Liver (tissue), 8 donors: ENCODE measurements at regions not wholly inside any gene's neighbourhood (a gene's known extent, or its start where the extent isn't known, plus 50 kb on each side); places are given as distances from the start of the nearest gene placed in this dataset.
A peak's percentile ranks its signal among the peaks of the same experiment; 100 is the strongest.

ENCODE experiments used
- DNase-seq: peaks from one replicate; pipeline ENCODE4 v3.0.0-alpha.2; 2017; ENCODE audit warnings: low spot score
- H3K27ac ChIP-seq, 2 donors: one replicate each; pipeline ENCODE4 v1.7.0; 2013; ENCODE audit warnings: inconsistent platforms in 2 of 2, low read length in 2 of 2, control low read depth in 1 of 2, low read depth in 1 of 2, mild to moderate bottlenecking in 1 of 2
- H3K27me3 ChIP-seq, 4 donors: one replicate each; pipeline versions ENCODE4 v1.6.1 to v1.7.0; 2013; ENCODE audit warnings: low read length in 3 of 4, inconsistent platforms in 1 of 4, mild to moderate bottlenecking in 1 of 4, moderate library complexity in 1 of 4; ENCODE audit not compliant: control insufficient read depth in 4 of 4, insufficient read depth in 4 of 4
- H3K36me3 ChIP-seq, 4 donors: one replicate each; pipeline versions ENCODE4 v1.6.1 to v1.7.0; 2013; ENCODE audit warnings: low read length in 3 of 4, mild to moderate bottlenecking in 3 of 4, low read depth in 1 of 4, moderate library complexity in 1 of 4; ENCODE audit not compliant: control insufficient read depth in 4 of 4, insufficient read depth in 3 of 4
- H3K4me1 ChIP-seq, 4 donors: one replicate each; pipeline versions ENCODE4 v1.6.1 to v1.7.0; 2013; ENCODE audit warnings: low read length in 3 of 4, mild to moderate bottlenecking in 3 of 4, moderate library complexity in 1 of 4; ENCODE audit not compliant: control insufficient read depth in 4 of 4, insufficient read depth in 4 of 4
- H3K4me3 ChIP-seq, 3 donors: one replicate each; pipeline versions ENCODE4 v1.6.1 to v1.7.0; 2013; ENCODE audit warnings: low read length in 3 of 3, control low read depth in 1 of 3, low read depth in 1 of 3, mild to moderate bottlenecking in 1 of 3
- H3K9ac ChIP-seq, 2 donors: one replicate each; pipeline ENCODE4 v1.7.0; 2013; ENCODE audit warnings: low read length in 2 of 2, mild to moderate bottlenecking in 2 of 2, moderate library complexity in 2 of 2, control low read depth in 1 of 2, low read depth in 1 of 2
- H3K9me3 ChIP-seq, 4 donors: one replicate each; pipeline versions ENCODE4 v1.6.1 to v1.7.0; 2013; ENCODE audit warnings: low read length in 3 of 4; ENCODE audit not compliant: control insufficient read depth in 4 of 4
- EGR1 ChIP-seq, 2 donors: IDR thresholded peaks; 2 replicates each; pipeline ENCODE4 v1.6.1; 2016 to 2018; ENCODE audit warnings: antibody characterized with exemption in 2 of 2, low read depth in 2 of 2
- FOXA1 ChIP-seq: IDR thresholded peaks from 2 replicates; pipeline ENCODE4 v1.6.1; 2016; ENCODE audit warnings: antibody characterized with exemption
- FOXA2 ChIP-seq: IDR thresholded peaks from 2 replicates; pipeline ENCODE4 v1.6.1; 2016; ENCODE audit warnings: antibody characterized with exemption
- GABPA ChIP-seq, 2 donors: IDR thresholded peaks in 1 of 2; conservative IDR thresholded peaks in 1 of 2; 2 replicates each; pipeline ENCODE4 v1.6.1; 2016; ENCODE audit warnings: antibody characterized with exemption in 2 of 2, mild to moderate bottlenecking in 1 of 2, moderate library complexity in 1 of 2
- HNF4A ChIP-seq, 2 donors: conservative IDR thresholded peaks; 2 replicates each; pipeline ENCODE4 v1.6.1; 2016; ENCODE audit warnings: antibody characterized with exemption in 2 of 2, mild to moderate bottlenecking in 2 of 2
- HNF4G ChIP-seq: IDR thresholded peaks from 2 replicates; pipeline ENCODE4 v1.6.1; 2016; ENCODE audit warnings: antibody characterized with exemption
- JUND ChIP-seq, 2 donors: IDR thresholded peaks; 2 replicates each; pipeline ENCODE4 v1.6.1; 2016; ENCODE audit warnings: antibody characterized with exemption in 2 of 2
- NR2F2 ChIP-seq: IDR thresholded peaks from 2 replicates; pipeline ENCODE4 v1.6.1; 2016; ENCODE audit warnings: antibody characterized with exemption
- RAD21 ChIP-seq, 2 donors: IDR thresholded peaks; 2 replicates each; pipeline ENCODE4 v1.6.1; 2016; ENCODE audit warnings: antibody characterized with exemption in 2 of 2, mild to moderate bottlenecking in 2 of 2
- RXRA ChIP-seq, 2 donors: IDR thresholded peaks; 2 replicates each; pipeline ENCODE4 v1.6.1; 2017 to 2018; ENCODE audit warnings: antibody characterized with exemption in 2 of 2, mild to moderate bottlenecking in 1 of 2
- SP1 ChIP-seq: IDR thresholded peaks from 2 replicates; pipeline ENCODE4 v1.6.1; 2018; ENCODE audit warnings: antibody characterized with exemption, mild to moderate bottlenecking
- TAF1 ChIP-seq: conservative IDR thresholded peaks from 2 replicates; pipeline ENCODE4 v1.6.1; 2016; ENCODE audit warnings: antibody characterized with exemption, mild to moderate bottlenecking
- YY1 ChIP-seq: IDR thresholded peaks from 2 replicates; pipeline ENCODE4 v1.6.1; 2016; ENCODE audit warnings: antibody characterized with exemption, mild to moderate bottlenecking
- WGBS: extraction: QIAGEN DNeasy Blood & Tissue Kit; methylation state at CpG from one replicate; pipeline ENCODE4 v1.1.7; 2013; 5-methylcytosine and 5-hydroxymethylcytosine counted together
- TF ChIP-seq, protein P1 (sequence below): fragments of 150-350 bp; IDR thresholded peaks from 2 replicates; pipeline ENCODE4 v1.5.1; 2017; ENCODE audit warnings: improper control_type of control experiment, low read depth, low read length; ENCODE audit not compliant: missing input control
- TF ChIP-seq, protein P2 (sequence below): IDR thresholded peaks from 2 replicates; pipeline ENCODE4 v1.6.1; 2016; ENCODE audit warnings: antibody characterized with exemption
- TF ChIP-seq, protein P3 (sequence below): IDR thresholded peaks from 2 replicates; pipeline ENCODE4 v1.6.1; 2016; ENCODE audit warnings: antibody characterized with exemption, mild to moderate bottlenecking
- TF ChIP-seq, protein P4 (sequence below): IDR thresholded peaks from 2 replicates; pipeline ENCODE4 v1.6.1; 2016; ENCODE audit warnings: antibody characterized with exemption
- TF ChIP-seq, protein P5 (sequence below): IDR thresholded peaks from 2 replicates; pipeline ENCODE4 v1.6.1; 2016; ENCODE audit warnings: antibody characterized with exemption
- donor health status: healthy.
- donor health status: healthy.
- donor health status: healthy.
- donor health status: healthy.
- donor health status: healthy.

DNA sequence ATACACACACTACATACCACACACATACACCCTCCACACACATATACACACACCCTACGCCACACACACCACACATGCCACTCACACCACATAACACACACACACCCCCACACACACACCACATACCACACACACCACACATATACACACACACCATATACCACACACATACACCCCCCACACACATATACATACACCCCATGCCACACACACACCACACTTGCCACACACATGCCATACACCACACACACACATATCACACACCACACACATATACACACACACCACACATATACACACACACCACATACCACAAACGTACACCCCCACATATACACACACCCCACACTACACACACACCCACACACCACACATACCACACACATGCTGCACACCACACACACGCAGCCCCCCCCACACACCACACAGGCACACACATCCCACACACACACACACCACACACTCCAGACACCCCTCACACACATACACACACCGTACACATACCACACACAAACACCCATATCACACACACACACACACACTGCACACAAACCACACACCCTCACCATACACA is 76.7 kb upstream of the TMPRSS2 start:
- no peaks in the 10 kb centered on the region for H3K36me3 ChIP-seq
- H3K9me3 ChIP-seq, result no peaks in the 10 kb centered on the region
- no peak for DNase-seq
- H3K27me3 ChIP-seq, result no peaks in the 10 kb centered on the region
- peaks cover 3 to 19% (median 12%) of the 10 kb centered on the region in 4 donors for H3K4me1 ChIP-seq
- TF ChIP-seq JUND (IDR thresholded peaks at IDR 0.05) (no peak), TAF1 (no peak), NR2F2 (no peak), HNF4A (conservative IDR thresholded peaks at IDR 0.05) (no peak), YY1 (no peak), RAD21 (IDR thresholded peaks at IDR 0.05) (no peak), EGR1 (IDR thresholded peaks at IDR 0.05; ENCODE audit: low read depth in 2 of 2) (no peak), FOXA1 (no peak), FOXA2 (no peak)
- TF ChIP-seq, protein P1, sequence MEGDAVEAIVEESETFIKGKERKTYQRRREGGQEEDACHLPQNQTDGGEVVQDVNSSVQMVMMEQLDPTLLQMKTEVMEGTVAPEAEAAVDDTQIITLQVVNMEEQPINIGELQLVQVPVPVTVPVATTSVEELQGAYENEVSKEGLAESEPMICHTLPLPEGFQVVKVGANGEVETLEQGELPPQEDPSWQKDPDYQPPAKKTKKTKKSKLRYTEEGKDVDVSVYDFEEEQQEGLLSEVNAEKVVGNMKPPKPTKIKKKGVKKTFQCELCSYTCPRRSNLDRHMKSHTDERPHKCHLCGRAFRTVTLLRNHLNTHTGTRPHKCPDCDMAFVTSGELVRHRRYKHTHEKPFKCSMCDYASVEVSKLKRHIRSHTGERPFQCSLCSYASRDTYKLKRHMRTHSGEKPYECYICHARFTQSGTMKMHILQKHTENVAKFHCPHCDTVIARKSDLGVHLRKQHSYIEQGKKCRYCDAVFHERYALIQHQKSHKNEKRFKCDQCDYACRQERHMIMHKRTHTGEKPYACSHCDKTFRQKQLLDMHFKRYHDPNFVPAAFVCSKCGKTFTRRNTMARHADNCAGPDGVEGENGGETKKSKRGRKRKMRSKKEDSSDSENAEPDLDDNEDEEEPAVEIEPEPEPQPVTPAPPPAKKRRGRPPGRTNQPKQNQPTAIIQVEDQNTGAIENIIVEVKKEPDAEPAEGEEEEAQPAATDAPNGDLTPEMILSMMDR, result no peak
- TF ChIP-seq, protein P2, sequence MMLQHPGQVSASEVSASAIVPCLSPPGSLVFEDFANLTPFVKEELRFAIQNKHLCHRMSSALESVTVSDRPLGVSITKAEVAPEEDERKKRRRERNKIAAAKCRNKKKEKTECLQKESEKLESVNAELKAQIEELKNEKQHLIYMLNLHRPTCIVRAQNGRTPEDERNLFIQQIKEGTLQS, result no peak
- no peak overlapping the region for H3K27ac ChIP-seq
- WGBS, result 92% methylated on average over 4 of the region's 4 CpGs
- no peak overlapping the region for H3K9ac ChIP-seq
- H3K4me3 ChIP-seq, result no peak overlapping the region

DNA sequence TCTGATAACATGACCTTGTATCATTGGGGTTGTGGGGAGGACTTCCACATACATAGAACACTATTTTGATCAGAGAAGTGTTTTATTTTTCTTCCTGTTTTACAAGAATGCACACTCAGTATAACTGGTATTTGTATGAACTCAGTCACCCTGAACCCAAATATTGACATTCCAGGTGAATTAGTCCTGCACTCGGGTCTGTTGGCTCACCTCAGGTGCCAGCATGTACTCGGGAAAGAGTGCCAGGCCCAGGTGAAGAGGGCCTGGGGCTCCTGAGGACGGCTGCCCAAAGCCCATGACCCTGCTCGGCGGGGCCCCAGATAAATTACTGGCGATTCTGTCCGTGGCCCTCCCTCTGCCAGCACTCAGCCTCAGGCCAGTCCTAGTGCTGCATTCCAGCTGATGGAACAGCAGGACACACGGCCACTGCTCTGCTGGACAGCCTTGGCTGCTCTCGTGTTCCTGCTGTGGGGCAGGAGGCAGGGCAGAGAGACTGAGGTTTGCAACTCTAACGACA is 75.4 kb upstream of the TMPRSS2 start:
- Histone ChIP-seq H3K4me3 (no peak overlapping the region), H3K27ac (peak overlapping the region; percentile 83 to 88), H3K27me3 (no peaks in the 10 kb centered on the region), H3K36me3 (no peaks in the 10 kb centered on the region), H3K4me1 (peaks cover 6 to 22% (median 12%) of the 10 kb centered on the region in 4 donors), H3K9ac (no peak overlapping the region), H3K9me3 (no peaks in the 10 kb centered on the region)
- 24% methylated on average over 10 of the region's 10 CpGs for WGBS
- DNase-seq, result no peak
- TF ChIP-seq FOXA1 (peak; percentile 79), NR2F2 (peak; percentile 60), EGR1 (IDR thresholded peaks at IDR 0.05; ENCODE audit: low read depth in 2 of 2) (peak in 1 of 2 donors; percentile 41), HNF4A (conservative IDR thresholded peaks at IDR 0.05) (peak; percentile 81 to 94), RAD21 (IDR thresholded peaks at IDR 0.05) (peak; percentile 49 to 58), JUND (IDR thresholded peaks at IDR 0.05) (peak in 1 of 2 donors; percentile 88), GABPA (IDR thresholded peaks at IDR 0.05 in 1 of 2, conservative IDR thresholded peaks at IDR 0.05 in 1 of 2) (peak in 1 of 2 donors; percentile 37), RXRA (IDR thresholded peaks at IDR 0.05) (peak; percentile 96 to 99), TAF1 (no peak), SP1 (peak; percentile 85), FOXA2 (peak; percentile 81), YY1 (peak; percentile 72), HNF4G (no peak)
- TF ChIP-seq, protein P1, result no peak
- TF ChIP-seq, protein P2, result peak; percentile 47
- TF ChIP-seq, protein P3, sequence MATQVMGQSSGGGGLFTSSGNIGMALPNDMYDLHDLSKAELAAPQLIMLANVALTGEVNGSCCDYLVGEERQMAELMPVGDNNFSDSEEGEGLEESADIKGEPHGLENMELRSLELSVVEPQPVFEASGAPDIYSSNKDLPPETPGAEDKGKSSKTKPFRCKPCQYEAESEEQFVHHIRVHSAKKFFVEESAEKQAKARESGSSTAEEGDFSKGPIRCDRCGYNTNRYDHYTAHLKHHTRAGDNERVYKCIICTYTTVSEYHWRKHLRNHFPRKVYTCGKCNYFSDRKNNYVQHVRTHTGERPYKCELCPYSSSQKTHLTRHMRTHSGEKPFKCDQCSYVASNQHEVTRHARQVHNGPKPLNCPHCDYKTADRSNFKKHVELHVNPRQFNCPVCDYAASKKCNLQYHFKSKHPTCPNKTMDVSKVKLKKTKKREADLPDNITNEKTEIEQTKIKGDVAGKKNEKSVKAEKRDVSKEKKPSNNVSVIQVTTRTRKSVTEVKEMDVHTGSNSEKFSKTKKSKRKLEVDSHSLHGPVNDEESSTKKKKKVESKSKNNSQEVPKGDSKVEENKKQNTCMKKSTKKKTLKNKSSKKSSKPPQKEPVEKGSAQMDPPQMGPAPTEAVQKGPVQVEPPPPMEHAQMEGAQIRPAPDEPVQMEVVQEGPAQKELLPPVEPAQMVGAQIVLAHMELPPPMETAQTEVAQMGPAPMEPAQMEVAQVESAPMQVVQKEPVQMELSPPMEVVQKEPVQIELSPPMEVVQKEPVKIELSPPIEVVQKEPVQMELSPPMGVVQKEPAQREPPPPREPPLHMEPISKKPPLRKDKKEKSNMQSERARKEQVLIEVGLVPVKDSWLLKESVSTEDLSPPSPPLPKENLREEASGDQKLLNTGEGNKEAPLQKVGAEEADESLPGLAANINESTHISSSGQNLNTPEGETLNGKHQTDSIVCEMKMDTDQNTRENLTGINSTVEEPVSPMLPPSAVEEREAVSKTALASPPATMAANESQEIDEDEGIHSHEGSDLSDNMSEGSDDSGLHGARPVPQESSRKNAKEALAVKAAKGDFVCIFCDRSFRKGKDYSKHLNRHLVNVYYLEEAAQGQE, result peak; percentile 90
- TF ChIP-seq, protein P4, sequence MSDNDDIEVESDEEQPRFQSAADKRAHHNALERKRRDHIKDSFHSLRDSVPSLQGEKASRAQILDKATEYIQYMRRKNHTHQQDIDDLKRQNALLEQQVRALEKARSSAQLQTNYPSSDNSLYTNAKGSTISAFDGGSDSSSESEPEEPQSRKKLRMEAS, result peak; percentile 96
- TF ChIP-seq, protein P5, sequence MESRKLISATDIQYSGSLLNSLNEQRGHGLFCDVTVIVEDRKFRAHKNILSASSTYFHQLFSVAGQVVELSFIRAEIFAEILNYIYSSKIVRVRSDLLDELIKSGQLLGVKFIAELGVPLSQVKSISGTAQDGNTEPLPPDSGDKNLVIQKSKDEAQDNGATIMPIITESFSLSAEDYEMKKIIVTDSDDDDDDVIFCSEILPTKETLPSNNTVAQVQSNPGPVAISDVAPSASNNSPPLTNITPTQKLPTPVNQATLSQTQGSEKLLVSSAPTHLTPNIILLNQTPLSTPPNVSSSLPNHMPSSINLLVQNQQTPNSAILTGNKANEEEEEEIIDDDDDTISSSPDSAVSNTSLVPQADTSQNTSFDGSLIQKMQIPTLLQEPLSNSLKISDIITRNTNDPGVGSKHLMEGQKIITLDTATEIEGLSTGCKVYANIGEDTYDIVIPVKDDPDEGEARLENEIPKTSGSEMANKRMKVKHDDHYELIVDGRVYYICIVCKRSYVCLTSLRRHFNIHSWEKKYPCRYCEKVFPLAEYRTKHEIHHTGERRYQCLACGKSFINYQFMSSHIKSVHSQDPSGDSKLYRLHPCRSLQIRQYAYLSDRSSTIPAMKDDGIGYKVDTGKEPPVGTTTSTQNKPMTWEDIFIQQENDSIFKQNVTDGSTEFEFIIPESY, result peak; percentile 88
